DMS 273 (cell line): ENCODE measurements at regions not wholly inside any gene's neighbourhood (a gene's known extent, or its start where the extent isn't known, plus 50 kb on each side); places are given as distances from the start of the nearest gene placed in this dataset.

Experiments
- DNase-seq: peaks from one replicate; lab custom pipeline; 2025; ENCODE audit not compliant: unreplicated experiment; lab: John Stamatoyannopoulos, UW

DNA sequence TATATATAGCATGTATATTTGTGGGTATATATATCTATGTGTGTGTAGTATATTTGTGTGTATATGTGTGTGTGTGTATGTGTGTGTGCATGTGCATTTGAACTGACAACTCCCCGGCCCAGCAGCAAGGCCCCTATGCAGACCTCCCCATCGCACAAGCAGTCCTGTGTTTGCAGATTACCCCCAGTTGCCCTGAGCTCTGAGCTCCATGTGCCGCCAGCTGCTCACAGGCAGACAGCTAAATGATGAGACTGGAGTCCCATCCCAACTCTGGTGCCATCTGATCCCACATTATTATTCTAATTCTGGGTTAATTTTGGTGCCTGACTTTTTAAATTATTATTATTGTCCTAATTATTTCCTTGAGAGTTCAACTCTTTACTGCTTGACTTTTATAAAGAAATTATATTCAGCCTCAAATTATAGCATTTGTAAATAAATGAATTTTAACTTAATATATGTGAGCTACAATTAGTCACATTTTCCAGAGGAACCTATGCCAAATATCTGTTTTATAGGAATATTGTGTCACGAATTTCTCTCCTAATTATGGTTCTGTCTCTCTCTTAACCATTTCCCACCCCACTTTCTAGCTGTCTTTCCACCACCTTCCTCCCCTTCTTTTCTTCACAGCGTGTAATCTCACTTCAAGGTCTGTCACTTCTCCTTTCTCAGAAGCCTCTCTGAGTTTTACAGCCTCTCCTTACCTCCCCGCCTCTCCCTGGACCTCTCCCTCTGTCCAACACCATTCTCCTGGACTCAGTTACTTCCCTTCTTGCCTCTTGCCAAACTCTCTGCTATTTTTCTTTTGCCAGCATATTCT, 90.6 kb upstream of the SYNDIG1 start:
- peak; percentile 58 for DNase-seq

DNA sequence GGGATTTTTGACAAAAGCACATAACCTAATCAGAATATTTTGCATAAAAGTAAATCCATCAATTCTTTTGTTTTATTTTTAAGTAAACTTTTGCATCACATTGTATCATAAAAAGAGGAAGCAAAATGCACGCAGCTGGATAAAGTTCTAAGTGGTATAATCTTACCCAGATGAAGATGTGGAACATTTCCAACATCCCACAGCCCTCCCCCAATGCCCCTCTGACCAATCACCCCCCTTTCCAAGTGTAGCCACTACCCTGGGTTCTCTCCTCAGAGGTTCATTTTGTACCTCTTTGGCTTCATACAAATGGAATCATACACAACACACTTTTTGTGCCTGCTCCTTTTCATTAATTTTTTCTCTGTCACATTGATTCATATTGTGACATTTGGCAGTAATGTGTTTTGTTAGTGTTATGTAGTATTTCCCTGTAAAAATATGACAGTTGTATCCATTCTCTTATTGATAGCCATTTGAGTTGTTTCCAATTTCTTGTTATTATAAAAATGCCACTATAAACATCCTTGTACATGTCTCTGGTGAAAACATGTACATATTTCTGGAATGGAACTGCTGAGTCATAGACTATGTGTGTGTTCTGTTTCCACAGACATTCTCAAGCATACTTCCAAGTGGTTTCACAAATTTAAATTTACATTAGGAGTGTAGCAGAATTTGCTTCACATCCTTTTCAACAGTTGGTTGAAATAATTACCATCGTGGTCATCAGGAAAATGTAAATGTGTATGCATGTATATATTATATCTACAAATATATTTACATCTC, 92.9 kb upstream of the SYNDIG1 start:
- DNase-seq, result no peak

DNA sequence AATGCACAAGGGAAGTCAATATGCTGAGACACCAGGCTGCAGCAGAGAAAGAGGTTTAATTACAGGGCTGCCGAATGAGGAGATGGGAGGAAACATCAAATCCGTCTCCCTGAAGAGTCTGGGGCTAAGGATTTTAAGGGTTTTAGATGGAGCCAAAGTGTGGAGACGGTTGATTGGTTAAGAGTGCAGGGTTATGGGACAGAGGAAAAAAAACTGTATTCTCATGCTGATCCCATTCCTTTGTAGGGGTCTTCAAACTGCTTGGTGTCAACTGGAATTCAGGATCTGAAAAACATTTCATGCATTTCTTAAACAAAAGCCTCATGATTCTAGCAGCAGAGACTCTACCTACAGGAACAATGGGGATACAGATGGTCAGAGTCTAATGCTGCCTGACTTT, 96.1 kb upstream of the SYNDIG1 start:
- DNase-seq, result no peak

DNA sequence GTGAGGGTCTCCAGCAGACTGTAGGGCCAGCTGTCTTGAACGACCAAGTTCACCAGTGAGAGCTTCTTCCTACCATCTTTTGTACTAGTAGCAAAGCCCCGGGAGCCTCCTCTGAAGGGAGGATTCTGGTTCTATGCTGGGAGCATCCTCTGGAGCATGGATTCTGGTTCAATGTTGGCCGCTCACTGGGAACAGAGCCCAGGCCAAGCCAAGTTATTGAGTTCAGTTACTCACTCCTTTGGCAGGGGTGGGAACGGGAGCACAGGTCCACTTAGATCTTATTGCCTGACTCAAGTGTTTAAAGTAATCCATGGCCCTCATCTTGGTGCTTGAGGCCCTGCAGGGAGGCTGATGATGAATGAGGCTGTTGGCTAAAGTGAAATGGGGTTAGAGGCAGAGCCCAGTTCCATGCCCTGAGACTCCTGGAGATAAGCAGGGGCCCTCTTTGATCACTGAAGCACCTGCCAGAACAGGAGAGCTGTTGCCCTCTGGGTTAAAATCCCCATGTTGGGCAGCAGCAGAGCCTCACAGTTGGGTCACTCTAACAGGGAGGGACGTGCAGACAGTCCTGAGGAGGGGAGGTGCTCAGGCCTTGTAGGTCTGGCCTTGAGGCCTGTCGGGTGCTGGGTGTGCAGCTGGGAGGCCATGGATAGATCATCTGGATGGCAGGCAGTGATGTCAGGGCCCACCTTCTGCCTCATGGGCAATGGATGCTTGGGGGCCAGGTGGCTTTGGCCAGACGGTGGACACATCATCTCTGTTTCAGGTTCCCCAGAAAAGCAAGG, 98.3 kb upstream of the SYNDIG1 start:
- DNase-seq, result no peak

DNA sequence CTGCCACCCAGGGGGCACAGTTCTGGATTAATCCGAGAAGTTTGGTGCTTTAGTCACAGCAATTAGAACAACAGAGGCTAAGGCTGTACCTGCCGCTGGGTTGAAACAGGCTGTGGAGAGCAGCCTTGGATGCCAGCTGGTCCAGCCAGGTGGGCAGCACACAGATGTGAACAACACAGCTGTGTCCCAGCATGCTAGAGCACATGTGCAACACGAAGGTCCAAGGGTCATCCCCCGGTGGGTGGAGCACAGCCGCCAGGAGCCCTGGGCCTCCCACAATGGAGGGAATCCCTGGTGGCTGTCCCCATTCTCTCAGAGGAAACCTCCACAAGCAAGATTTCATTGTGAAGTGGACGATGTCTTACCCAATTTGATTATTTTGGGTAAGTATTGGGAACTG, 99.2 kb upstream of the SYNDIG1 start:
- DNase-seq, result no peak

DNA sequence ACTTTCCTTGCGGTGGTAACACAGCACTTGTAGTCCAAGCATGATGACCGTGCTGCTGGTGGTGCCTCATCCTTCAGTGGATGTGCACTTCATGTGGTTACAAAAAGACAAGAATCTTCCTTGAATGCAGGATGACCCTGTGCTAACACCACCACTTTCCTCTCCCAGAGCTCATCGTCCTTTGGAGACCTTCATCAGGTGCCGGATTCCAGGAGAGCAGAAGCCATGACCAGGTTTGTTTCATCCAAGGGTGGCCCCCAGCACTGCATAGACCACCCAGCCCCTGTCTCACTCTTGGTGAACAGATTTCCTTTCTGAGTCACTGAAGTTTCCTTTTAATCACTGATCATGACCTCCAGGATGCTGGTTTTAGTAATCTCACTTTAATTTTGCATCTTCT, 101.2 kb upstream of the SYNDIG1 start:
- no peak for DNase-seq

DNA sequence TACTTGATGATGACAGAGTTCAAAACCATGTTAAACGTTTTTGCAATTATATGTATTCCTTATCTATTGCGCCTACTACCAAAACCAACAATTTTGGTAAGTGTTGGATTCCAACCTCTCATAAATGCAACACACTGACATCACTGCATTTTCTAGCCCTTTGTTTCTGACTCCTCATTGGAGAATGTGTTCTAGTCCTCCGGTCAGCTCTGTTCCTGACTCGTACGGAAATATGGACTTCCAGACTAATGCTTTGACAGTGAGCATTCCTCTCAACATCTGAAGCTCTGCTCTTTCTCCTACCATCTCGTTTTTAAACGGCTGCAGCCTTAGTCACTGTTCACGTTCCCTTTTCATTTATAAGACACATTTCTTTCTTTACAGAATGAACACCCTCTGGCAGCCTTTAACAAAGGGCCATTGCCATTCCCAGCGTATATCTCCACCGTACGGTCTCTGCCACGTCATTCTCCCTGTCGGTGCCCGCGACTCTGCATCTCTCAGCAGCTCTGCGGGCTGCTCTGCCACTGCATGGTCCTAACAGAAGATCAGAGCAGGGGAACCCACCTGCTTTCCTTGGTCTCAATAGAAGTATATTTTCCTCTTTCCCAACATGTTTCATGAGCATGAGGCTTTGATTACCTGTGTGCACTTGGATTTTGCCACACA, 103.0 kb upstream of the SYNDIG1 start:
- no peak for DNase-seq

DNA sequence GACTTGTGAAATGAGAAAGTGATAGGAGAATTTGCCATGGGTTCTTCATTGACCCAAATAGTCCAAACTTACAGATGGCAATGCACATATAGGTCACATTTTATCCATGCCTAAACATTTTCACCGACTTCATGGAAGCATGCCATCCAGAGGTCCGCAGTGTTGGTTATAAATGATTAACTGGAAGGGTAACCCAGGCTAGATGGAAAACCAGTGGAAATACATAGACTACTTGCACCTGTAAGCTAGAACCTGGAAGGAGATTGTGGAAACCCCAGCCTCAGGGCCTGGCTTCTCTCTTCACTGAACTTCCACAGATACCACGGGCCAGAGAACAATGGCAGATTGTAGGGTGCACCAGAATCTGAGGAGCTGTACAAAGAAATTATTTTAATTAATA, 103.8 kb upstream of the SYNDIG1 start:
- no peak for DNase-seq

DNA sequence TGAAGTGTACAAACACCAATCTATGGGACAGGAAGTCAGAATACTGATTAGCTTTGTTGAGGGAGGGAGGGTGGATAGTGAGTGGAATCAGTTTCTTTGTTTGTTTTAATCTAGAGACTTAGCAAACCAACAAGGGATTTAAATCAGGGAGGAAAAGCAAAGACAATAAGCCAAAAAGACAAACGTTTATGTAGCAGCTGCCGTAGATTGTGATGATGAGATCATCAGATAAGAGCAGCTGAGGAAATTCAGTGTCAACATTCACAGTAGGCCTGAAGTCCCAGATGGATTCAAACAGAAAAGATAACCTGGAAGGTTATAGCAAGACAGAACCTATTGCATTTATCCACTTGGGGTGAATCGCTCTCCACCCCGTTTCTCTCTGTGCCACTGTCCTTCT, 104.9 kb upstream of the SYNDIG1 start:
- DNase-seq, result peak; percentile 22

DNA sequence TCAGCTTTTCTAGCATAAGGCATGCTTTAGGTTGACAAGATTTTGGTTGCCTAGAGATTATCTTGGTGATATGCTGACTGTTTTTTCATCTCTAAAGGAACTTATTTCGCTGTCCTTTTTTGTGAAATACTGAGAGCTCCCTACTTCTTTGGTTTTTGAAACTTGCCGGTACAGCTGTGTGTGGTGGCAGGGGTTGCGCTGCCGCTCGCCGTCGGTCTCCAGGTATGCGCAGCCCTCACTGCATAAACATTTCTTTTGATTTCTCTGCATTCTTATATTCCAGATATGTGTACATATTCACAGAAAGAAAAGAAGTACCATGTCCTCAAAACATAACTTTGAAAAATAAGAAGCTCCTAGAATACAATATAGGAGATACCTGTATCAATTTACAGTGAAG, 106.4 kb upstream of the SYNDIG1 start:
- no peak for DNase-seq

DNA sequence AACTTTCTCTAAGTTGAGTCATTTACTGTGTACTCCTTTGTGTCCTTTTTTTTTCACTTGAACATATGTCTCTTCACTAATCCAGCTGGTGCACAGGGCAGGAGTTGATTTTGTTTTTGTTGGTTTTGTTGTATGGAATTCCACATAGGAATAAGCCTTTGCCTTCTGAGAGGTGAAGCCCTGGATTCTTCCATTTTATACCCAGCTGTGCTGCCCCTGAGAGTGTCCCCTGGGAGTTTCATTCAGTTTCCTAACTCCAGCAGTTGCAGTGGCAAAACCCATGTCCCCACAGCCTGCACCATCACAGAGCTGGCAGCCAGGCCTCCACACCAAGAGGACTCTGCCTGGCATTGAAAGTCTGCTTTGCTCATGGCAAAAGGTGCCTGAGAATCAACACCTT, 107.3 kb upstream of the SYNDIG1 start:
- DNase-seq, result no peak

DNA sequence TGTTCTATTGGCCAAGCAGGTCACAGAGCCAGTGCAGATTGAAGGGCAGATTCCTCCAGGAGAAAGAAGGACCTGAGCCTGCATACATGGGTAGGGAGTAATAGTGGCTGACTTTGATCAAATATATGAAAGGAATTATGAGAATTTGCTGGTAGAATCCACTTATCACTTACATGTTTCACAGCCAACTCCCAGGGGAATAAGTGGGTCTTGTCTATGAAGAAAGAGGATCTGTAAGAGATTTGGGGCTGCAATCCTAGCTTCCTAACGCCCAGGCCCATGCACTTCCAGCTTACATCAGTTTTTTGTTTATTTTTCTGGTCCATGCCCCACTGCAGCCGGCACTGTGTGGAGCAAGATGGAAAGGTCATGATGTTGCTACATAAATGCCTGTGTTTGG, 107.9 kb upstream of the SYNDIG1 start:
- no peak for DNase-seq

DNA sequence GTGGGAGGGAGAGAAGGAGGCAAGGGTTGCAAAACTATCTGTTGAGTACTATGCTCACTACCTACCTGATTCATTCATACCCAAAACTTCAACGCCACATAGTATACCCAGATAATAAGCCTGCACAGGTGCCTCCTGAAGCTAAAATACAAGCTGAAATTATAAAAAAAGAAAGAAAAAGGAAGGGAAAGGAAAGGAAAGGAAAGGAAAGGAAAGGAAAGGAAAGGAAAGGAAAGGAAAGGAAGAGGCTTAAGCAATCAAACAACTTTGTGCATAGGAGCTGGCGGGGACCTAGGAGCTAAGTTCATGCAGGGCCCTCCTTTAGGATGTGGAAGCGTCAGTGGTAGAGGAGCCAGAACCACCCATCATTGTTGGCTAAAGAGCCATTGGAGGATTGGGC, 108.9 kb upstream of the SYNDIG1 start:
- no peak for DNase-seq

DNA sequence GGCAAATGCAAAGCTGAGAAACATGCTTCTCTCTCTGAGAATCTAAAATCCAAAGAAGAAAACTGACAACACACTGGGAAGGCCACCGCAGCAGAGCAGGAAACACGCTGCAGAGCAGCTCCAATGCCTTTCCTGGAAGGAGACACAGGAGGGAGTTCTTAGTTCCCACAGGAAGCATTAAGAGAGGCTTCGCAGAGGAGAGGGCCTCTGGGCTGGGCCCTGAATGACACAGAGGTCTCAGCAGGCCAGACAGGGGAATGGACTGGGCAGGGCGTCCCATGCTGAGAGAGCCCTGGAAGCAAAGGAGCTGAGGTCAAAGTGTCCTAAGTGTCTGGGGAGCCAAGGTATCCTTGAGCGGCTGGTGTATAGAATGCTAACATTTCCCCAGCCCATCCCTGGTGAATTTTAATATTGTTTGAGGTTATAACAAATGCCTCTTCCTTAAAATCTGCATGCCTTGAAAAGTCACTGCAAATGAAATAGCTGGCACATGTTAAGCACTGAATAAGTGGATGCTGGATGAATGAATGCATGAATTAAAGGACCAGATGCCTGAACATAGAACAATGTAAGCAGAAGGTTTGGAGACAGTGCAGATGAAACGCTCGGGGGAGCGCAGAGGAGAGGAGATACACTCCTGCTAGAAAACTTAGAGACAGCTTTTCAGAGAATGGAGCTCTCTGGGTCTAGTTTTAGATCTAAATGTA, 110.0 kb upstream of the SYNDIG1 start:
- DNase-seq, result no peak

DNA sequence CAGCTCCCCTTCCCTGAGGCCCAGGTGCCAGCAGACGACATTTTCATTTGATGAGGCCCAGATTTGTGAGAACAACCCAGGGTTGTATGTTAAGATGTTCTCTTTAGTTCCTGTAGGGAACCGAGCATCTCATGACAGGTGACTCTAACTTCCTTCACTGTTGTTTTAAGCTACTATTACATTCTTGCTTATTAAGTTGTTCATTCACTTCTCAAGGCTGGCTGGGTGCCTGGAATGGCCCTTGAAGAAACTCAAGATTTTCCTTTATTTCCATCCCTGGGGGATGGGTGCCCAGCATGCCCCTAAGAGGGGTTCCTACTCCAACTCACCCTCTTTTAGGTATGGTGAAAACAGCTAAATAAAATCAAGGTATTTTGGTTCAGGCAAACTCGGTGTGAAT, 111.5 kb upstream of the SYNDIG1 start:
- no peak for DNase-seq

DNA sequence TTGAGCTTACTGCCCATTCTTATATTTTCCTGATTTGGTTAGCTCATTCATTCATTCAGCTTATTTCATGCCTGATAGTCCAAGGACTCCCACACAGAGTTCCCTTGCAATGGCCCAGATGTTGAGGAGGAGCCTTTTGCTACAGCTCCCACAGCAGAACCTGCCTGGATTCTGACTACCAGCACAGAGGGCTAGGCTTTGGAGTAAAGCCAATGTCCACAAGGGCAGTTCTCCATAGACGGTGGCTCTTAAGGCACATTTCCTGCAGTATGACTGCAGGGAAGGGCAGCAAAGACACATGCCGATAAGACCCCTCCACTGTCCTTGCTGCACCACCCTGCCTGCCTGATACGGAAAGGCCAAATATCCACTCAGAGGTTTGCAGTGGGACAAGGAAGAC, 112.3 kb upstream of the SYNDIG1 start:
- DNase-seq, result peak; percentile 23

DNA sequence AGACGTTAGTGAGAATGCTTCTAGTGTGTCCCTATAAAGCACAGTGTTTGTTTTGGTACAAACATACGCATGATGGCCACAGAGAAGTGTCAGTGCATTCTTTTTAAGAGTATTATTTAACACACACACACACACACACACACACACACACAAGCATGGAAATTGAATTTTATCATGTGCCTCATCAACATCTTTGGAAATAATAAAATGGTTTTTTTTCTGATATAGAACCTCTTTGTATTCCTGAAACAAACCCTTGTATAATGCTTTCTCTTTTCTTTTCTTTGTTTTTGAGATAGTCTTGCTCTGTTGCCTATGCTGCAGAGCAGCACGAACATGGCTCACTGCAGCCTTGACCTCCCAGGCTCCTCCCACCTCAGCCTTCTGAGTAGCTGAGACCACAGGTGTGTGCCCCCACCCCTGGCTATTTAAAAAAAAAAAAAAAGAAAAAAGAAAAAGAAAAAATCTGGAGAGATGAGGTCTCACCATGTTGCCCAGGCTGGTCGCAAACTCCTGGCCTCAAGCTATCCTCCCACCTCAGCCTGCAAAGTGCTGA, 116.2 kb upstream of the SYNDIG1 start:
- no peak for DNase-seq

DNA sequence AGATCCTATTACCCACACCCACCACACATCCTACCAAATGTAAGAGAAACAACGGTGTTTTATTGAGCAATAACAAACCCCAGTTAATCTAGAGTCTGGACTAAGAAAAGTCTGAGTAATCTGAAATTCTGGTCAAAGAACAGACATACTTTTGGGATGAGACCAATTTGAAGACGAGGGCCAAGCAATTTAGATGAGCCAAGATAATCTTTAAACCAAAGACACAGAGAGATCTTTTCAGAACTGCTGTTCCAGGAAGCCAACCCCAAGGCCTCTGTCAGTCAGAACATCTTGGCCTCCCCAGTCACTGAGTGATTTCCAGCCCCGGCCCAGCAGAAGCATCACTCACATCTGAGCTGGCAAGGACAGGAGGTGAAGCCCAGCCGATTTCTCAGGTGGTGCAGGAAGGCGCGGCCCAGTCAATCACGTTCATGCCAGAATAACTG, 118.5 kb upstream of the SYNDIG1 start:
- no peak for DNase-seq

DNA sequence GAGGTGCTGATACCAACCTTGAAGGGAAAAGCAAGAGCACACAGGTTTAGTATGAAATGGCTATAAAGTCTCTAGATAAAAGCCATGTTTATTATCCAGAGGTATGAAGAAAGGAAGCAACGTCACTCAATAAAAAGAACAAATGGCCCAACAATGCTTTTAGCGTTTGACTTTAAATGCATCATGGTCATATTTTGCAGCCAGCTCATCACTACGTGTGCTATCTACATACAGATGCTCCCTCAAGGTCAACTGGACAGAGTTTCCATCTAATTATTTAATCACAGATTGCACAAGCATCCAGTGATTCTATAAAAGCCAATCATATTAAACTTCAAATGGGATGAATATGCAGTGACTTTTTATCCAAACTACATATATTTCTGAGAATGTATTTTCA, 127.6 kb upstream of the SYNDIG1 start:
- DNase-seq, result no peak

DNA sequence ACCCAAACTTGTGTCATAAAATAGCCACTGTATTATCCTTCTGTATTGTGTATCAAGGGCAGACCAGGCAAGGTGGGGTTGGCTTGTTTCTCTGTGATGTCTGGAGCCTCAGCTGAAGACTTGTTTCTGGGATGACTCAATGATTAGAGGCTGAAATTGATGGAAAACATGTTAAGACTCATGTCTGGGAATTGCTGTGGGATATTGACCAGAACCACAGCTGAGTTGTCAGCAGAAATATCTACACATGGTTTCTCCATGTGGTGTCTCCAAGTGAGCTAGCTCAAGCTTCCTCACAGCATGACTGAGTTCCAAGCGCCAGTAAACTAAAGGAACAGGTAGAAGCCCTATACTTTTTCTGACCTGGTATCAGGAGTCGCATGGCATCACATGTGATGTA, 128.5 kb upstream of the SYNDIG1 start:
- no peak for DNase-seq
